Activated gamma-delta T cell treated with Interleukin-2 at 50 U/mL for 16 hours (primary cell): ENCODE measurements at regions not wholly inside any gene's neighbourhood (a gene's known extent, or its start where the extent isn't known, plus 50 kb on each side); places are given as distances from the start of the nearest gene placed in this dataset.
"Not testable (repeated sequence)": the region's sequence is repeated elsewhere in the genome, so short reads cannot be mapped to it uniquely, and the experiment has no call there.

ENCODE experiments used
- DNase-seq: peaks from one replicate; pipeline ENCODE4 v3.0.0-alpha.2; 2020

DNA sequence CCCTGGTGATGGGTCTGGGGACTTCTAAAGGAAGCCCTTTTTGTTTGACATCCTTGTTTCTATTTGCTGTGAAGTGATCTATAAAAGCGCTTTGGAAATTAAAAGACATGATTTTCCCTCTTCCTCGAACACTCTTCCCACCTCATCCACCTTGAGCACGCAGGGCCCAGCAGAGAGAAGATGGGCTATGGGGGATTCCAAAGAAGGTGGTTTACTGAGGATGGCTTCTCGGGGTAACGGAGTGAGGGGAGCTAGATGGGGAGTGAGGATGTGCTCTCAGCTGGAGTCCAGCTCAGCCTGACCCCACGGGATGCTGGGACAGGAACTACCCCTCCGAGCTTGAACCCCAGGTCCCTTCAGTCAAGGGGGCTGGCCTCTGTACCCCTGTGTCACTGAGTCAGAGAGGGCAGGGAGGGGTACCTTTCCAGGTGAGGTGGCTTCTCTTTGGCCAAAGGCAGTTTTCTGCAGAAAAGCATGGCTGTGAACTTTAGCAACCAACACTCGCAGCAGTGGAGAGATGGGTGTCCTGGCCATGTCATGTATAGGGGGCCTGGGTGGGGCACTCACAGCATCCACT, 180.7 kb upstream of the SMAD3 start:
- no peak for DNase-seq

DNA sequence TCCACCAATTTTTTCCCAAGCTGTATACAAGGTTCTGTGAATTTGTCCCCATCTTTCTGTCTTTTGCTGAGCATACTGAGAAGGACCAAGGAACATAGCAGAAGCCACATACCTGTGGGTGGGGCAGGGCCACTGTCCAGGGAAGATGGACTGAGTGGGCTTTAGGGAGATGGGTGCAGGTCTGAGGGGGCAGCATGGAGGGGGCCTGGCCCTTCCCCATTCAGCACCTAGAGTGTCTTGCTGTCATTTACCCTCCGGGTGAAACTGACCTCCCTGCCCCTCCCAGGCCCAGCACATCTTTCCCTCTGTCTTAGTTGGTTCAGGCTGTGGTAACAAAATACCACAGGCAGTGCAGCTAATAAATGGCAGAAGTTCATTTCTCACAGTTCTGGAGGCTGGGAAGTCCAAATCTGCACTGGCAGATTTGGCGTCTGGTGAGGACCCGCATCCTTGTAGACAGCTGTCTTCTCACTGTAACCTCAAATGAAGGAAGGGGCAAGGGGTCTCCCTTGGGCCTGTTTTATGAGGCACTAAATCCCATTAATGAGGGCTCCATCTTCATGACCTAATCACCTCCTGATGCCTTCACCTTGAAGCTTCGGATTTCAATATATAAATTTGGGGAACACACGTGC, 180.0 kb upstream of the SMAD3 start:
- DNase-seq = no peak

DNA sequence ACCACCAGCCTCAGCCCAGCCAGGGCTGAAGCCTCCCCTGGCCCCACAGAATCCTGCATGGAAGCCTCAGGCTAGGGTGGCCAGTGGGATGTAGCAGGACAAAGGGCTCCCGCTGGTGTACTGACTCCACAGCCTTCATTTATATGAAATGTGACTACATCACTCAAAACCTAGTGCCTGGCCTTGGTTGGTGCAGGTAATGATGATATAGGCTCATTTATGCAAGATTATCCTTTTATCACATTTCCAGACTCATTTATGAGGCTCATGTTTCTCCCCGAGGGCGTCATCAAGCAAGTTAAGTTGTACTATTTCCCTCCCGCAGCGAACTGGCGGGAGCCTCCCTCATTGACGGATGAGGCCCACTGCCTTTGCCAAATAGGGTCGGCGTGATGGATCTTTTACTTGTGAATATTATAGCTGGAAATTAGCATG, 179.1 kb upstream of the SMAD3 start:
- no peak for DNase-seq

DNA sequence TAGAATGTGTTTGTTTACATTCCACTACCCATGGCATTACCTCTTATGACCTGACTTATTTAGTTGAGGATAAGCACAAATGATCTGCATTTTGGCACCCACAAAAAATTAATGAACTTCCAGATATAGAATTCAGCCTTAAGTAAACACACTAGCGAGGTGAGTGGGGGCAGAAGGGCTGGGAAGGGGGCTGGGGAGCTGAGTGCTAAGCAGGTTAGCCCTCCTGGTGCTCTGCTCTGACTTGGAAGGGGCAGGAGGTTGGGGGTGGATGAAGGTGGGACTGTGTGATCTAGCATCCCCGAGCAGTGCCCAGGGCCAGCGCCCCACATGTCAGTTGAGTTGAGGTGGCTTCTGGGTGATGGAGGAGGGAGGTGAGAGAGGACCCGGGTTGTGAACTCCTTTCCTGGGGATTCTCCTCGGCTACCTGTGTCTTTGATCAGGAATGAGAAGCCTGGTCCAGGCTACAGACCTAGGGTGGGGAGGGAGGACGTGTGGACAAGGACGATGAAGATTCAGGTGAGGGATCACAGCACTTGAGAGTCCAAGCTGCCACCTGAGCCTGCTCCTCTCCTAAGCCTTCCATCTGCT, 178.6 kb upstream of the SMAD3 start:
- DNase-seq = no peak

DNA sequence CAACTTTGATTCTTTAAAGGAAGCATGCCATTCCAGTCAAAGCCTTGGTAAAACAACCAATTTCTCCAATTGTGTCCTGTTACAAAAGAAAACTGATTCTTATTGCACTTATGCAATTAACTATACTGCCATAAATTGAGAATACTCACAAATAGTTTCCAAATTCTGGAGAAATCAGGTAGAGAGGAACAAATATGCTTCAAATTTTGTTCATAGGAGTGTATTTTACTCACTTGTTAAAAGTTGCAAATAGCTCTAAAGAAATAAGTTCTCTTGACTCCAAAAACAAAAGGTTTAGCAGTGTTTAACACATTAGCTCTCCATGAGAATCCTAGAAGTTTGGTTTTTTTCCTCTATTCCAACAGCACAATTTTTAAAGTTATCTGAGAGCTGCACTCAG, 176.1 kb upstream of the SMAD3 start:
- not testable (repeated sequence) for DNase-seq

DNA sequence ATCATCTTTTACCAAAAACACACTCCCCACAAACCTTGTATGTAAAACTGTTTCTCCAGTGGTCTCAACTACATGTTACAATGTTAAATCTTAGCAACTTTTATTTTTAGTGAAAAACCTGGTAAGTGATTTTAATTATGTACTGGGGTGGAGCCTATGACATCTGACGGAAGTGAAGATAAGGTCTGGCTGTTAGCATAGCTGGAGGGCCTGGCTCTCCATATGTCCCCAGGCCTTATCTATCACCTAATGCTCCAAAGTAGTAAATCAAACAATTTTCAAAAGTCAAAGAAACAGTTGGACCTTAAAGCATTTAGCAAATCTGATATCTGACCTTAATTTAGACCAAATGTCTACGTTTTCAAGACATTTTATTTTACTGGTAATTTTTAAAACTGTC, 173.6 kb upstream of the SMAD3 start:
- DNase-seq = no peak

DNA sequence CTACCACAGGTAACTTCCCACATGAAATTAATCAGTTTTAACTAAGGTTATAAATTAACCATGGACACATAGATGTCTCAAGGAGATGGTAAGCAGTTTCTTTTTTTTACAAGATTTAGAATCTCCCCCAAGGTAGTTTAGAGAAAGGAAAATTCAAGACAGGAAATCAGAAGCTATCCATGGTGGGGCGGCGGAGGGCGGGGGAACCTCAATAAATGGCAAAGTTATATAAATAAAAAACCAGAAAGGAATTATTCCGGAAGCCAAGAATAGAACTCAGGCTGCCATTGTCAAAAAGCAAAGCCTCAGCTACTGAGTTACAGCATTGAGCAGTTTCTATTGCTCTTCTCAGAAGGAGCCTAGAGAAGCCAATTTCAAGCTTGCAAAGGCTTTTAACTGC, 172.1 kb upstream of the SMAD3 start:
- DNase-seq = no peak

DNA sequence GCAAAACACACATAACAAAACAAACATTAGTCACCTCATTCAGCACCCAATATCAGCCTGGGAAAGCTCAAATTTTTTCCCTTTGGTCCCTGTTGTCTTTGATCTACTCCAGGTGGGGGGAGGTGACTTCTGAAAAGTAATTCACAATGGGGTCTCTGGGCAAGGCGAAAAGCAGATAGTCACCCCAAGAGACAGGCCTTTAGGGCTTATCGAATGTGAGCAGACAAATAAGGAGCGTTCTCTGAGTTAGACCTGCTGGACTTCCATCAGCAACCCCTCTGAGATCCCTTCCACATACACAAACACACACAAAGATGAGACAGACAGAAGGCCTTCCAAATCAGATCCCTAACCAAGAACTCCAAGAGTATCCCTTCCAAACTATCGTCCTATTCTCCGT, 171.0 kb upstream of the SMAD3 start:
- DNase-seq = no peak

DNA sequence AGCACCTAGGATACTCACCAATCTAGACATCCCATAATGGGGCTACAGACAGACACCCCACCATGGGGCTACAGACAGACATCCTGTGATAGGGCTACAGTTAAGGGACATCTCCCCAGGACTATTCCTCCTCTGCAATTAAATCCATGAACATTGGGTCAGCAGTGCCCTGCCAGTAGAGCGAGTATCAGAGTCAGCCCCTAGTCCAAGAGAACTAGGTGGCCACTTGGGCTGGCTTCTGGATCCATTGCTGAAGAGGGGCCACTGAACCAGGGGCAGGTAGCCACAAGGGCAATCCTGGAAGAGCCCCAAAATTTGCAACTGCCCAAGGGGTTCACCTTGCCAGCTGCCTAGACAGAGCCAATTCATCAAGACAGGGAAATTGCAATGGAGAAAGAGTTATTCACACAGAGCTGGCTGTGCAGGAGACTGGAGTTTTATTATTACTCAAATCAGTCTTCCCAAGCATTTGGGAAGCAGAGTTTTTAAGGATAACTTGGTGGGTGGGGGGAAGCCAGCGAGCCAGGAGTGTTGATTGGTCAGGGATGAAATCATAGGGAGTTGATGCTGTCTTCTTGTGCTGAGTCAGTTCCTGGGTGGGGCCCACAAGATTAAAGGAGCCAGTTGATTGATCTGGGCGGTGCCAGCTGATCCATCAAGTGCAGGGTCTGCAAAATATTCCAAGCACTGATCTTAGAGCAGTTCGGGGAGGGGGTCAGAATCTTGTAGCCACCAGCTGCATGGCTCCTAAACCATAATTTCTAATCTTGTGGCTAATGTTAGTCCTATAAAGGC, 170.2 kb upstream of the SMAD3 start:
- DNase-seq = no peak

DNA sequence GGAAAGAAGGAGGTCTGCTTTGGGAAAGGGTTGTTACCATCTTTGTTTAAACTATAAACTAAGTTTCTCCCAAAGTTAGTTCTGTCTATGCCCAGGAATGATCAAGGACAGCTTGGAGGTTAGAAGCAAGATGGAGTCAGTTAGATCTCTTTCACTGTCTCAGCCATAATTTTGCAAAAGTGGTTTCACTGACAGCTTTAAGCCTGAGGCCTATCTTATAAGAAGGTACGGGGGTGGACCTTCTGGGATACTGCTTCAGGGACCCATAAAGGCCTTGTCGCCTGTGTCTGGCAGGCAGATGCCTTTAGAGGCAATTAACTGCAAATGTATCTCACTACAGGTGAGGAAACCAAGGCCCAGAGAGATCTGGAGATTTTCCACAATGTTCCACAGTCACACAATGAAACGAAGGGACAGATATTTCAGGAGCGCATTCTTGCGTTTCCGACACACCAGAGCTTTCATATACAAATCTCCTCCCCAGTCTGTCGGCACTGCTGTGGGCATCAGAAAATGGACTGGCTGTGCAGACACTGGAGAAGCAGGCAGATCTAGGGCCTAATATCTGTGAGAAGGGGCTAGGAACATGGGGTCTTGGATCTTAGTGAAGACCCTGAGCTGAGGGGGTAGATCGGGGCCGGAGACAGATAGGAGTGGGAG, 169.5 kb upstream of the SMAD3 start:
- no peak for DNase-seq

DNA sequence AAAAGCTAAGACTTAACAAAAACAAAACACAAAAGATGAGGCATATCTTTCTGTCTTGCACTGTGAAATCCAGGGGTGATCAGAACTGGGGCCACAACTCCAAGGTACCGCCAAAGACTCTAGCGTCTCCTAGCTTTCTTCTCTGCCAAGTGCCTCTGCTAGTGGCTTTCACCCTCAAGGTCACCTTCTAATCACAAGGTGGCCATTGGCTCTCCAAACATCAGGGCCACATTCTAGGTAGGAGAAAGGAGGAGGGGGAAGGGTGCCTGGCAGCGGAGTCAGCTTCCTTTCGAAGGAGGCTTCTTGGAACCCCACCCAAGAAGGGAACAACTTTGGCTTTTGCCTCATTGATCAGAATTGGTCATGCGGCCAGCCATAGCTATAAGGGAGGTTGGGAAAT, 168.8 kb upstream of the SMAD3 start:
- no peak for DNase-seq

DNA sequence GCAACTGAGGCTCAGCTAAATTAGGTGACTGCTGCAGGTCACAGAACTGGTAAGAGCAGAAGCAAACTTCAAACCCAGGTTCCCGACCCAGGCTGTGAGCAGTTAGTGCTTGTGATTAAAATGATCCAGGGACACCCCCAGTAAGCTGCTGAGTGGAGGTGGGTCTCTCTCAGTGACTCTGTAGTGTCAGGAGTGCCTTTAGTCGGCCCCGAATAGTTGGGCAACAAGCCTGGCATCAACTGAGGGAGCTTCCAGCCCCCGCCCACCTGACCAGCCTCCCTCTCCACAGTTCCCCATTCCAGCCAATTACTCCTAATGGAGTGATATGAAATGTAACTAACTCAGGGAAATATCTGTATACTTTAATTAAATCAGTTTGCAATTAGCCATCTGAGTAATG, 168.0 kb upstream of the SMAD3 start:
- no peak for DNase-seq

DNA sequence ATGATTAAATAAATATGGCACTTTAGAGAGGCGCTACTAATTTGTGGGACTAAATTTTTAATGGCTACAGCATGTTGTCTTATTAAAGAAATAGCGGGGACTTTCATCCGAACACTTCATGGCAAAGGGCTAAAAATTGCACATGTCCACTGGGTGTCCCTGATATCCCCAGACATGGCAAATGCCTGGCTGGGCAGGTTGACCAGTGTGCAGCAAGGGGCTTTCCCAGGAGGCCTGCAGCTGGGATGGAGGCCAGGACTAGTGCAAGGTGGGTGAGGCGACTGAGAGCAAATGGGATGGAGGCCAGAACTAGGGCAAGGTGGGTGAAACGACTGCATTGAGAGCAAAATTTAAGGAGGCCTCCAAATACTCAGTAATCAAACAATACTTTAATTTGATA, 167.4 kb upstream of the SMAD3 start:
- no peak for DNase-seq

DNA sequence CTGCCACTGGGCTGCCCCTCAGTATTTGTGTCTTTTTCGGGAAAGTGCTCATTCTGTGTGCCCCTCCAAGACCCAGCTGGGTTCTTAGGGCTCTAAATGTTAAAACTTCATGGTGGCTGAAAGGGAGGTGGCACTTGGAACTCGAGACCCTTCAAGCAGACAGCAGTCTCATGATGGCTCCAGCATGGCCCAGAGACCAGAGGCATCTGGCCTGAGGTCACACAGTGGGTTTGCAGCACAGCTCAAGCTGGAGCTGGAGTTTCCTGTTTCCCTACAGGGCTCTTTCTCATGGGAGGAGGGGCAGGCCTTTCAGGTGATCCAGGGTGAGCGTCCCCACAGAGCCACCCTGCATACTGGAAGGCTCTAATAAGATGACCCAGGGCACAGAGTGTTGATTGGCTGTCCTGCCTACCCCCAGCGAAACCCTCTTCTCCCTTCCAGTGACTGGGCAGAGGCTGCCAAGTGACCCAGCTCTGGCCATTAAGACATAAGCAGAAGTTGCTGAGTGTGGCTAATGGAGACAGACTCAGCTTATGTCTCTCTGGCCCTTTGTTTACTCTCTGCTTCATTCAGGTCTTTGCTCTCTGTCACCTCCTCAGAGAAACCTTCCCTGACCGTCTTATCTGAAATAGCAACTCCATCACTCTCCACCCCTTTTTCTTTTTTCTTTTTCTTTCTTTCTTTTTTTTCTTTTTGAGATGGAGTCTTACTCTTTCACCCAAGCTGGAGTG, 166.6 kb upstream of the SMAD3 start:
- DNase-seq = no peak

DNA sequence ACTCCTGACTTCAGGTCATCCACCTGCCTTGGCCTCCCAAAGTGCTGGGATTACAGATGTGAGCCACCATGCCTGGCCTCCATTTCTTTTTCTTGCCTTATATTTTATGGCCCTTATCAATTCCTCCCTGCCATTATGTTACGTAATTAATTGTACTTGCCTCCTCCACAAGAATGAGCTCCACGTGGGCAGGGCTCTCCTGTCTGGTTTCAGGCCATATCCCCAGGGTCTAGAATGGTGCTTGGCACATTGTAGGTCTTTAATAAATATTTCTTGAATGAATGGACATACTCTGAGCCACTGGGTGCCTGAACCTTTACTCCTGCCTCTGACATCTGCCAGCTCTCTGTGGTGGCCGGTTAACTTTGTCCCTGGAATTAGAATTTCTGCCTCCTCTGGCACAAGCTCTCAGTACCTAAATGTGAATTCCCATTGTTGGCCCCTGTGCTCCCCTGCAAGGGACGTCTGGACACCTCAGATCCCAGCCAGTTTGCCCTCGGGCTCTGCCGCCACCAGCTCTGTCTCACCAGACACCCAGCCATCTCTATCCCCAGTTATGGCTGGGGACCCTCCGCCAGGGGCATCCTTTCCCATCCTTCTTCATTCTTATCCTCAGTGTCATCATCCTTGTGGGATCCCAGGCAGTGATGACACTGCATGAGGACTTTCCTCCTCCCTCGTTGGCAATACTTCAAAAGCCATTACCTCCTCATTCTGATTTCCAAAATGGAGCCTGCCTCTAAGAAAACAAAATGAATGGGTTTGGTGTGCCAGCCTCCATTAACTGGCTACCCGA, 165.6 kb upstream of the SMAD3 start:
- no peak for DNase-seq

DNA sequence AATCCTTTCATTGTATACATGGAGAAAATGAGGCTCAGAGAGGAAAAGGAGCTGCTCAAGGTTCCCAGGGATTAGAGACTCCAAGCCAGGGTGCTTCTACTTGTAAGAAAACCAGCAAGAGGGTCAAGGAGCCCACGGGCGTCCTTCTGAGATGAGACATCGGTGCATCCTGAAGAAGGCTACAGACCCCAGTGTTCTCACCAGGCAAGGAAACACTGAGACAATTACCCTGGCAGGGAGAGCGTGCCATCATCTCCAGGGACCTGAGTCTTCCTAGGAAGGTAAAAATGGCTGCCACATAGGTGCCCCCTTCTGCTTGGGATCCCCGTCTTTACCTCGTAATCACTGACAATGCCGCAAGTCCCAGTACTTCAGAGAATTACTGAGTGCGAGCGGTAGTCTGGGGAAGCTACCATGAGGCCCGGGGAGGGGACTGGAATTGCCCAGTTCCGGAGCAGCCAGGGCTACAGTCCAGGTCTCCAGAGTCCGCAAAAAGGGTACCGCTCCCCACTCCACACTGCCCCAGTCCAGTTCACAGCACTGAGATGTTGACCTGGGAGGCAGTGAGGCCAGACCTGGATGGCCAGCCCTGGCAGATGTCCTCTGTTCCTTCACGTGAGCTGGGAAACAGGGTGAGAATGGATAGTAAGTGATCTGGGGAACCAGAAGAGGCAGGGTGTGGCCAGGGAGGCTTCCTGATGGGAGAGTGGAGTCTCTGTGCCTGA, 164.7 kb upstream of the SMAD3 start:
- no peak for DNase-seq

DNA sequence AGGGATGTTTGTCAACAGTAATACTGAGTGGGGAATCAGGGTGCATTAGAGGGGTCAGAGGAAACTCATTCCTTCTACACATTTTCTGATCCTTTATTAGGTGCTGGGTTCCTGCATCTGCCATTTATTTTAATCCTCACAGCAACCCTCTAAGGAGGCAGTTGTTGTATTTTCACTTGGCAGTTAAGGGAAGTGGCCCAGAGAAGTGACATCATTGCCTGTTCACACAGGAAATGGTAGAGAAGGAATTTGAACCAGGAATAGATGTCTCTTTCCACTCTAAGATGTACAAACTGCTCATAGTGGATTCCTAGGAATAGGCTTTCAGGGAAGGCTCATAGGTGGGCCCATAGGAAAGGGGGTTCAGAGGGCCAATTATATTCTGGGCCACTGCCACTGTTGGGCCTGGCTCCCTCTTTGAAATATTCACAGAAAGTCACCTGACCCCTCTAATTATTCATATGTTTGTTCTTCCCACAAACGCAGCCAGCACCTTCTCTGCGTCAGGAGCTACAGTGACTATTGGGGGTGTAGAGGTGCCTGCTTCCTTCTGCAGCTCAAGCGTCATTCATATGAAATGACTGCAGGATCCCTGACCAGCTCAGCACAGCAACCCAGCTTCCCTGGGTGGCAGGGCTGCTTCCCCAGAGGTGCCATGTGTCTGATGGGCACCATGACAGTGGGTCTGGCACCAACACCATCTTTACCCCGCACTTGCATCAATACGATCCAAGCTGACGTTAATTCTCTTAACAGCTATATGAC, 163.9 kb upstream of the SMAD3 start:
- DNase-seq = no peak

DNA sequence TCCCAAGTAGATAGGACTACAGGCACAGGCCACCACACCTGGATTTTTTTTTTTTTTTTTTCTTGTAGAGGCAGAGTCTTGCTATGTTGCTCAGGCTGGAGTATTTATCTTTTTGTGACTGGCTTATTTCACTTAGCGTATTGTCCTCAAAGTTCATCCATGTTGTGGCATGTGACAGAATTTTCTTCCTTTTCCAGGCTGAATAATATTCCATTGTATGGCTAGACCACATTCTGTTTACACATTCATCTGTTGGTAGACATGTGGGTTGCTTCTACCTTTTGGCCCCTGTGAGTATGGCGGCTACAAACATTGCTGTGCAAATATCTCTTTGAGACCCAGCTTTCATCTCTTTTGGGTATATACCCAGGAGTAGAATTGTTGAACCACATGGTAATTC, 160.2 kb upstream of the SMAD3 start:
- no peak for DNase-seq

DNA sequence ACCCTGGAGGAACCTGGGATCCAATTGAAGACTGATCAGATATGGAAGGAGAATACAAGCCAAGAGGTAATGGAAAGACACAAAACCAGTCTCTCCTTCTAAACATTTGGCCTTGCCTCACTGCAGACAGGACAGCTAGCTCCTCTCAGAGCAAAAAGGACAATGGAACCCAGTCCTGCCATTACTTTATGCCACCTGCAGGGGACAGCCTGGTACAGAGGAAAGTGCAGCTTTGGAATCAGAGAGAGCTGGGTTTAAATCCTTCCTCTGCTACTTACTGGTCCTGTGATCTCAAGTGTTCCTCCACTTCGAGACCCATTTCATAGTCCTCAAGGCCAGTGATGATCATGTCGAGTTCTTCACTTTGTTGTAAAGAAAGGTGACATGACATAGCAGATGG, 159.4 kb upstream of the SMAD3 start:
- DNase-seq = no peak
